A673 (cell line): ENCODE measurements at regions not wholly inside any gene's neighbourhood (a gene's known extent, or its start where the extent isn't known, plus 50 kb on each side); places are given as distances from the start of the nearest gene placed in this dataset.

Source experiments
- CTCF ChIP-seq: fragments of 300-800, 200-600 bp; sonication (generic); conservative IDR thresholded peaks from 2 replicates; pipeline ENCODE4 v1.5.1; 2017; ENCODE audit warnings: low read depth, mild to moderate bottlenecking, antibody characterized with exemption, low read length, moderate library complexity, mixed read lengths
- EZH2 ChIP-seq: fragments of 200-600 bp; sonication (generic); IDR thresholded peaks from 2 replicates; pipeline ENCODE4 v1.6.1; 2017; ENCODE audit warnings: borderline replicate concordance, low read depth, mild to moderate bottlenecking, mixed read lengths, antibody characterized with exemption, low read length; ENCODE audit not compliant: poor library complexity, severe bottlenecking

GRCh38 chr5:36422952-36423351, 121.2 kb upstream of the RANBP3L start:
- TF ChIP-seq EZH2 (no peak), CTCF (no peak)
